ENCODE measurements at regions not wholly inside any gene's neighbourhood (a gene's known extent, or its start where the extent isn't known, plus 50 kb on each side); places are given as distances from the start of the nearest gene placed in this dataset.

DNA sequence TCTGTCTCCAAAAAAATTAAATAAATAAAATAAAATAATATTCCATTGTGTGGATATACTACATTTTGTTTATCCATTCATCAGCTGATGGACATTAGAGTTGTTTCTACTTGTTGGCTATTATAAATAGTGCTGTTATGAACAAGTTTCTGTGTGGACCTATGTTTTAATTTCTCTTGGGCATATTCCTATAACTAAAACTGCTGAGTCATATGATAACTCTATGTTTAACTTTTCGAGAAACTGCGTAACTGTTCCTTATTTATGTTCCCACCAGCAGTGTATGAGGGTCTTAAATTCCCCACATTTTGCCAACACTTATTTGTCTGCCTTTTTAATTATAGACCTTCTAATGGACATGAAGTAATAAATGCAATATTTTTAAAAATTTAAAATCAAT, 80.0 kb upstream of the XIST start:
- TF ChIP-seq, protein P1, sequence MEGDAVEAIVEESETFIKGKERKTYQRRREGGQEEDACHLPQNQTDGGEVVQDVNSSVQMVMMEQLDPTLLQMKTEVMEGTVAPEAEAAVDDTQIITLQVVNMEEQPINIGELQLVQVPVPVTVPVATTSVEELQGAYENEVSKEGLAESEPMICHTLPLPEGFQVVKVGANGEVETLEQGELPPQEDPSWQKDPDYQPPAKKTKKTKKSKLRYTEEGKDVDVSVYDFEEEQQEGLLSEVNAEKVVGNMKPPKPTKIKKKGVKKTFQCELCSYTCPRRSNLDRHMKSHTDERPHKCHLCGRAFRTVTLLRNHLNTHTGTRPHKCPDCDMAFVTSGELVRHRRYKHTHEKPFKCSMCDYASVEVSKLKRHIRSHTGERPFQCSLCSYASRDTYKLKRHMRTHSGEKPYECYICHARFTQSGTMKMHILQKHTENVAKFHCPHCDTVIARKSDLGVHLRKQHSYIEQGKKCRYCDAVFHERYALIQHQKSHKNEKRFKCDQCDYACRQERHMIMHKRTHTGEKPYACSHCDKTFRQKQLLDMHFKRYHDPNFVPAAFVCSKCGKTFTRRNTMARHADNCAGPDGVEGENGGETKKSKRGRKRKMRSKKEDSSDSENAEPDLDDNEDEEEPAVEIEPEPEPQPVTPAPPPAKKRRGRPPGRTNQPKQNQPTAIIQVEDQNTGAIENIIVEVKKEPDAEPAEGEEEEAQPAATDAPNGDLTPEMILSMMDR (IDR thresholded peaks at IDR 0.05; ENCODE audit: low read depth, low read length) = no peak
- TF ChIP-seq, protein P2, sequence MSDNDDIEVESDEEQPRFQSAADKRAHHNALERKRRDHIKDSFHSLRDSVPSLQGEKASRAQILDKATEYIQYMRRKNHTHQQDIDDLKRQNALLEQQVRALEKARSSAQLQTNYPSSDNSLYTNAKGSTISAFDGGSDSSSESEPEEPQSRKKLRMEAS (IDR thresholded peaks at IDR 0.05; ENCODE audit: low read depth, low read length) = no peak
- TF ChIP-seq POLR2A (IDR thresholded peaks at IDR 0.05; ENCODE audit: extremely low read depth, insufficient read length) (no peak), MYC (IDR thresholded peaks at IDR 0.05; ENCODE audit: low read depth, low read length) (no peak)

Data from NB4 (cell line).